Lung (tissue), 11 donors: ENCODE measurements at regions not wholly inside any gene's neighbourhood (a gene's known extent, or its start where the extent isn't known, plus 50 kb on each side); places are given as distances from the start of the nearest gene placed in this dataset.

Experiments
- ATAC-seq: fragments of 200-7000 bp; cut with Tn5 transposase; one replicate; pipeline ENCODE4 v1.9.1; 2020; ENCODE audit warnings: moderate number of reproducible peaks; ENCODE audit not compliant: insufficient read depth, low FRiP score
- DNase-seq, 3 donors: peaks; one replicate each; pipeline ENCODE4 v3.0.0-alpha.2; 2013 to 2017
- H3K27ac ChIP-seq, 2 donors: one replicate each; pipeline ENCODE4 v1.5.1; 2013; ENCODE audit warnings: mild to moderate bottlenecking in 2 of 2, moderate library complexity in 2 of 2, control low read depth in 1 of 2, inconsistent platforms in 1 of 2, low read depth in 1 of 2, low read length in 1 of 2
- H3K27me3 ChIP-seq, 3 donors: one replicate each; pipeline ENCODE4 v1.5.1; 2013; ENCODE audit warnings: low read length in 2 of 3; ENCODE audit not compliant: control insufficient read depth in 3 of 3, insufficient read depth in 3 of 3
- H3K36me3 ChIP-seq, 4 donors: one replicate each; pipeline ENCODE4 v1.5.1; 2013; ENCODE audit warnings: low read length in 4 of 4, mild to moderate bottlenecking in 1 of 4, moderate library complexity in 1 of 4; ENCODE audit not compliant: control insufficient read depth in 4 of 4, insufficient read depth in 4 of 4
- H3K4me1 ChIP-seq, 5 donors: one replicate each; pipeline ENCODE4 v1.5.1; 2013; ENCODE audit warnings: low read length in 5 of 5, mild to moderate bottlenecking in 2 of 5, moderate library complexity in 1 of 5; ENCODE audit not compliant: control insufficient read depth in 5 of 5, insufficient read depth in 5 of 5
- H3K4me3 ChIP-seq: one replicate; pipeline ENCODE4 v1.5.1; 2013; ENCODE audit warnings: mild to moderate bottlenecking, control low read depth, moderate library complexity
- H3K9ac ChIP-seq, 2 donors: one replicate each; pipeline ENCODE4 v1.5.1; 2013; ENCODE audit warnings: low read length in 2 of 2, control low read depth in 1 of 2; ENCODE audit not compliant: insufficient read depth in 1 of 2
- H3K9me3 ChIP-seq, 4 donors: one replicate each; pipeline ENCODE4 v1.5.1; 2013; ENCODE audit warnings: low read length in 3 of 4, mild to moderate bottlenecking in 1 of 4, moderate library complexity in 1 of 4; ENCODE audit not compliant: control insufficient read depth in 4 of 4, insufficient read depth in 3 of 4
- WGBS, 2 donors: extraction: QIAGEN DNeasy Blood & Tissue Kit; methylation state at CpG; one replicate each; pipeline ENCODE4 v1.1.7; 2013; 5-methylcytosine and 5-hydroxymethylcytosine counted together
- TF ChIP-seq, protein P1 (sequence below): IDR thresholded peaks from 2 replicates; pipeline ENCODE4 v1.5.1; 2012; ENCODE audit warnings: mild to moderate bottlenecking; ENCODE audit errors: control extremely low read depth, extremely low read depth
- donor health status: control.
- donor health status: control.
- donor health status: Bipolar disorder and iron deficiency.
- donor health status: healthy.
- donor health status: DM: yes; HTN: yes; CAD: no.

GRCh38 chr12:23060161-23060560 lies 435.2 kb downstream of the ETNK1 start:
- 91 to 95% methylated on average over 3 of the region's 3 CpGs for WGBS, 2 donors
- TF ChIP-seq, protein P1, sequence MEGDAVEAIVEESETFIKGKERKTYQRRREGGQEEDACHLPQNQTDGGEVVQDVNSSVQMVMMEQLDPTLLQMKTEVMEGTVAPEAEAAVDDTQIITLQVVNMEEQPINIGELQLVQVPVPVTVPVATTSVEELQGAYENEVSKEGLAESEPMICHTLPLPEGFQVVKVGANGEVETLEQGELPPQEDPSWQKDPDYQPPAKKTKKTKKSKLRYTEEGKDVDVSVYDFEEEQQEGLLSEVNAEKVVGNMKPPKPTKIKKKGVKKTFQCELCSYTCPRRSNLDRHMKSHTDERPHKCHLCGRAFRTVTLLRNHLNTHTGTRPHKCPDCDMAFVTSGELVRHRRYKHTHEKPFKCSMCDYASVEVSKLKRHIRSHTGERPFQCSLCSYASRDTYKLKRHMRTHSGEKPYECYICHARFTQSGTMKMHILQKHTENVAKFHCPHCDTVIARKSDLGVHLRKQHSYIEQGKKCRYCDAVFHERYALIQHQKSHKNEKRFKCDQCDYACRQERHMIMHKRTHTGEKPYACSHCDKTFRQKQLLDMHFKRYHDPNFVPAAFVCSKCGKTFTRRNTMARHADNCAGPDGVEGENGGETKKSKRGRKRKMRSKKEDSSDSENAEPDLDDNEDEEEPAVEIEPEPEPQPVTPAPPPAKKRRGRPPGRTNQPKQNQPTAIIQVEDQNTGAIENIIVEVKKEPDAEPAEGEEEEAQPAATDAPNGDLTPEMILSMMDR: no peak
- H3K27me3 ChIP-seq: no peaks in the 10 kb centered on the region

GRCh38 chr12:23063206-23063605 lies 438.2 kb downstream of the ETNK1 start:
- Histone ChIP-seq H3K9me3 (no peaks in the 10 kb centered on the region), H3K9ac (no peak overlapping the region), H3K4me1 (no peaks in the 10 kb centered on the region), H3K27ac (no peak overlapping the region), H3K27me3 (no peaks in the 10 kb centered on the region), H3K36me3 (no peaks in the 10 kb centered on the region), H3K4me3 (no peak overlapping the region)
- TF ChIP-seq, protein P1: no peak
- 78 to 79% methylated on average over 3 of the region's 3 CpGs for WGBS, 2 donors
- no peak for DNase-seq
- ATAC-seq: no peak

More at GRCh38 chr12:23060161-23060560, 435.2 kb downstream of the ETNK1 start:
- ATAC-seq (no peak), DNase-seq (no peak)
- no peaks in the 10 kb centered on the region for H3K36me3 ChIP-seq
- H3K4me3 ChIP-seq: no peak overlapping the region
- no peak overlapping the region for H3K27ac ChIP-seq
- H3K4me1 ChIP-seq: no peaks in the 10 kb centered on the region
- H3K9ac ChIP-seq: no peak overlapping the region
- no peaks in the 10 kb centered on the region for H3K9me3 ChIP-seq

GRCh38 chr12:23066095-23066494 lies 441.1 kb downstream of the ETNK1 start:
- no peak overlapping the region for H3K27ac ChIP-seq
- no peak overlapping the region for H3K4me3 ChIP-seq
- no peaks in the 10 kb centered on the region for H3K4me1 ChIP-seq
- no peak overlapping the region for H3K9ac ChIP-seq
- TF ChIP-seq, protein P1: no peak
- H3K27me3 ChIP-seq: no peaks in the 10 kb centered on the region
- WGBS, 2 donors: 80 to 96% methylated on average over 1 of the region's 1 CpG
- ATAC-seq: no peak
- H3K36me3 ChIP-seq: no peaks in the 10 kb centered on the region
- H3K9me3 ChIP-seq: no peaks in the 10 kb centered on the region
- DNase-seq: no peak

DNA sequence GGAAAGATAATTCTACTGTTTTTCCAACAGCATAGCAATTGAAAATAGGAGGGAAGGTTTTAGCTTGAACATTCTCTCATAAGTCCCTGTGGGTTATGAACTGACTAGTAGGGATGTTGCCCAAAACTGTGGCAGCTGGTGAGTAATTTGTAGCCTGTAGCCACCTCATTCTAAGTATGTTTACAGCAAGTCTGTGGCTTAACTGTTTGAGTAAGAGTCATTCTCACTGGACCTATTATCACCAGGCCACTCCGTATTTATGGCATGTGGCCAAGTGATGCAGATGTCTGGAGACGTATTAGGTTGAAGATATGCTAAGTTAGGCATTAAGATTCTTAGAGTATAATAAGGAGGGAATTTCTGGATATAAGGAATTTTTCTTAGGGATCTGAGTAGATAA lies 458.3 kb downstream of the ETNK1 start:
- WGBS, 2 donors: 55 to 78% methylated on average over 2 of the region's 2 CpGs
- H3K9ac ChIP-seq: no peak overlapping the region

More for the DNA sequence above, 458.3 kb downstream of the ETNK1 start:
- ATAC-seq (no peak), DNase-seq (peak in 1 of 3 donors; percentile 13)
- TF ChIP-seq, protein P1: no peak
- no peaks in the 10 kb centered on the region for H3K36me3 ChIP-seq
- H3K4me3 ChIP-seq: no peak overlapping the region
- no peaks in the 10 kb centered on the region for H3K27me3 ChIP-seq
- H3K9me3 ChIP-seq: peaks cover 0 to under 1% (median 0%) of the 10 kb centered on the region in 4 donors
- H3K4me1 ChIP-seq: peaks cover 0 to 1% (median 0%) of the 10 kb centered on the region in 5 donors
- H3K27ac ChIP-seq: no peak overlapping the region
